ENCODE measurements at regions not wholly inside any gene's neighbourhood (a gene's known extent, or its start where the extent isn't known, plus 50 kb on each side); places are given as distances from the start of the nearest gene placed in this dataset.

DNA sequence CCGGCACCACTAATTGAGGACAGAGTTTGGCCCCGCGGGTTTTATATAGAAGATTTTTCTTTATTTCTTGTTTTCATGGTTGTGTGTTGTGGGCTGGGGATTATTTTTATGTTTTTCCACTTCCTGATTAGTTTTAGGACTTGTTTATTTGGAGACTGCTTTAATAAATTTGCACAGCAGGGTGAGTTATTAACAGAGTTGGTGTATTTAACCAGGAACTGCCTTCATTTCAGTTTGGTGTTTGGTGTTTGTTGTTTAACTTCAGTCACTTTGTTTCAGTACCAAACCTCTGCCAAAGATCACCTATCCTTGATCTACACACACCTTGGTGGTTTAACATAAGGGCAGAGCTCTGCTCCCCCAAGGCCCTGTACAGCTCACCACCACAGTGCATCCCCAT, 103.5 kb upstream of the LMO4 start:
- H3K27me3 ChIP-seq (ENCODE audit: insufficient read depth, poor library complexity, severe bottlenecking) = no peaks in the 10 kb centered on the region
- no peak overlapping the region for H3K4me3 ChIP-seq (ENCODE audit: severe bottlenecking)
- no peak for ATAC-seq (ENCODE audit: low read depth)
- H3K27ac ChIP-seq (ENCODE audit: poor library complexity, severe bottlenecking) = peak overlapping the region; percentile 81
- TF ChIP-seq, protein P1, sequence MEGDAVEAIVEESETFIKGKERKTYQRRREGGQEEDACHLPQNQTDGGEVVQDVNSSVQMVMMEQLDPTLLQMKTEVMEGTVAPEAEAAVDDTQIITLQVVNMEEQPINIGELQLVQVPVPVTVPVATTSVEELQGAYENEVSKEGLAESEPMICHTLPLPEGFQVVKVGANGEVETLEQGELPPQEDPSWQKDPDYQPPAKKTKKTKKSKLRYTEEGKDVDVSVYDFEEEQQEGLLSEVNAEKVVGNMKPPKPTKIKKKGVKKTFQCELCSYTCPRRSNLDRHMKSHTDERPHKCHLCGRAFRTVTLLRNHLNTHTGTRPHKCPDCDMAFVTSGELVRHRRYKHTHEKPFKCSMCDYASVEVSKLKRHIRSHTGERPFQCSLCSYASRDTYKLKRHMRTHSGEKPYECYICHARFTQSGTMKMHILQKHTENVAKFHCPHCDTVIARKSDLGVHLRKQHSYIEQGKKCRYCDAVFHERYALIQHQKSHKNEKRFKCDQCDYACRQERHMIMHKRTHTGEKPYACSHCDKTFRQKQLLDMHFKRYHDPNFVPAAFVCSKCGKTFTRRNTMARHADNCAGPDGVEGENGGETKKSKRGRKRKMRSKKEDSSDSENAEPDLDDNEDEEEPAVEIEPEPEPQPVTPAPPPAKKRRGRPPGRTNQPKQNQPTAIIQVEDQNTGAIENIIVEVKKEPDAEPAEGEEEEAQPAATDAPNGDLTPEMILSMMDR (IDR thresholded peaks at IDR 0.05; ENCODE audit: poor library complexity, severe bottlenecking) = no peak
- no peaks in the 10 kb centered on the region for H3K36me3 ChIP-seq (ENCODE audit: low read depth)
- H3K4me1 ChIP-seq (ENCODE audit: insufficient read depth, poor library complexity, severe bottlenecking) = peaks cover 34% of the 10 kb centered on the region
- no peak for DNase-seq (ENCODE audit: low spot score)
- H3K9me3 ChIP-seq (ENCODE audit: severe bottlenecking) = no peaks in the 10 kb centered on the region

DNA sequence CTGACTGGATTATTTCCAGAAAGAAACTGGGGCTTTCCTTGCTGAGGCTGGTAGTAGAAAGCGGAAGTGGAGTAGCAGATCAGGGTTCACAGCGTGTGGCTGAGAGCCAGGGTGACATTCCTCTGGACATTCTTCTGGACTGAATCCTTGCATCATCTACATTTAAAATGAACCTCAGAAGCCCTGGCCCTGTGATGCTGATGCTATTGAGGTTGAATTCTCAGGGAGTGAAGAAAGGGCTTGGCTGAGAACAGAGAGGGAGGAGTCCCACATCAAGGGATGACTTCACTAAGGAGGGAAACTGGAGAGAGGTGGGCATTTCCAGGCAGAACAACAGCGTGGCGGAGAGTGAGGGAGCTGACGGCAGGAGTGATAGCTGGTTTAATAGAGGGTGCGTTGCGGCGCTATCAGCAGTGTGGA, 102.3 kb upstream of the LMO4 start:
- Histone ChIP-seq H3K4me3 (ENCODE audit: severe bottlenecking) (no peak overlapping the region), H3K36me3 (ENCODE audit: low read depth) (no peaks in the 10 kb centered on the region), H3K4me1 (ENCODE audit: insufficient read depth, poor library complexity, severe bottlenecking) (peaks cover 25% of the 10 kb centered on the region), H3K27me3 (ENCODE audit: insufficient read depth, poor library complexity, severe bottlenecking) (no peaks in the 10 kb centered on the region), H3K9me3 (ENCODE audit: severe bottlenecking) (no peaks in the 10 kb centered on the region), H3K27ac (ENCODE audit: poor library complexity, severe bottlenecking) (peak overlapping the region; percentile 81)
- TF ChIP-seq, protein P1 (IDR thresholded peaks at IDR 0.05; ENCODE audit: poor library complexity, severe bottlenecking) = no peak
- DNase-seq (ENCODE audit: low spot score) (peak; percentile 86), ATAC-seq (ENCODE audit: low read depth) (peak; percentile 87)

DNA sequence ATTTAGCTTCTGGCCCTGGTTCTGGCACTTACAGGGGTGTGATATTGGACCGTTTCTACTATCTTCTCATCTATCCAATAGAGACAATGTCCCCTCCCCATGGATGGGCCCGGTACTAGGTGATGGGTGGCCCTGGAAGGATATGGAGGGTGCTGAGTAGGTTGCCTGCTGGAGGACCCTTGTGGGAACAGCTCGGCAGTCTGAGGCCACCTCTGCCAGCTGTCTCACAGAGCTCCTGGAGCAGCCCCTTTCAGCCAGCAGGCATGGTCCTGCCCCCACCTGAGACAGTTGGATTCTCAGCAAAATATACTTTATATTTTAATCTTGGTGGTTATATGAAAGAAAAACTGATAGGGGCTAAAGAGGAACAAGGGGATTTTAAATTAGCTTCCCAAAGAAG, 101.0 kb upstream of the LMO4 start:
- Histone ChIP-seq H3K4me1 (ENCODE audit: insufficient read depth, poor library complexity, severe bottlenecking) (peaks cover 25% of the 10 kb centered on the region), H3K9me3 (ENCODE audit: severe bottlenecking) (no peaks in the 10 kb centered on the region), H3K27me3 (ENCODE audit: insufficient read depth, poor library complexity, severe bottlenecking) (no peaks in the 10 kb centered on the region), H3K27ac (ENCODE audit: poor library complexity, severe bottlenecking) (no peak overlapping the region), H3K36me3 (ENCODE audit: low read depth) (no peaks in the 10 kb centered on the region), H3K4me3 (ENCODE audit: severe bottlenecking) (no peak overlapping the region)
- TF ChIP-seq, protein P1 (IDR thresholded peaks at IDR 0.05; ENCODE audit: poor library complexity, severe bottlenecking) = no peak
- no peak for ATAC-seq (ENCODE audit: low read depth)
- no peak for DNase-seq (ENCODE audit: low spot score)

DNA sequence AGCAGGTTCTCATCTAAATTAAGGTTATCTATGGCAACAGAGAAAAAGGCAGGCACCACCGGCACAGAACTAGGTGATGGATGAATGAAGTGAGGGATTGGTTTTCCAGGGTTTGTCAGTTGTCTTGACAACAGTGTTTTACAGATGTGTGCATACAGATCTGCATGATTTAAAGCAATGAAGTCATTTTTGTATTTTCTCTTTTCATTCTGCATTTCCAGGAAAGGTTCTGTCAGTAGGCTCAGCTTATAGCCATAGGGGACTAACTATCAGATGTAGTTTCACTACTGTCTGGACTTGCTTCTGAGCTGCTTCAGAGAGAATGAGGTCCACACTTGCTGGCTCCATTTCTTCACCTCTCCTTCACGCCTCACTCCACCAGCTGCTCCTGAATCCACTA, 98.2 kb upstream of the LMO4 start:
- H3K4me3 ChIP-seq (ENCODE audit: severe bottlenecking) = no peak overlapping the region
- TF ChIP-seq, protein P1 (IDR thresholded peaks at IDR 0.05; ENCODE audit: poor library complexity, severe bottlenecking) = no peak
- H3K27ac ChIP-seq (ENCODE audit: poor library complexity, severe bottlenecking) = no peak overlapping the region
- H3K9me3 ChIP-seq (ENCODE audit: severe bottlenecking) = no peaks in the 10 kb centered on the region
- peaks cover 13% of the 10 kb centered on the region for H3K4me1 ChIP-seq (ENCODE audit: insufficient read depth, poor library complexity, severe bottlenecking)
- no peaks in the 10 kb centered on the region for H3K36me3 ChIP-seq (ENCODE audit: low read depth)
- DNase-seq (ENCODE audit: low spot score) = no peak
- H3K27me3 ChIP-seq (ENCODE audit: insufficient read depth, poor library complexity, severe bottlenecking) = no peaks in the 10 kb centered on the region
- ATAC-seq (ENCODE audit: low read depth) = no peak

DNA sequence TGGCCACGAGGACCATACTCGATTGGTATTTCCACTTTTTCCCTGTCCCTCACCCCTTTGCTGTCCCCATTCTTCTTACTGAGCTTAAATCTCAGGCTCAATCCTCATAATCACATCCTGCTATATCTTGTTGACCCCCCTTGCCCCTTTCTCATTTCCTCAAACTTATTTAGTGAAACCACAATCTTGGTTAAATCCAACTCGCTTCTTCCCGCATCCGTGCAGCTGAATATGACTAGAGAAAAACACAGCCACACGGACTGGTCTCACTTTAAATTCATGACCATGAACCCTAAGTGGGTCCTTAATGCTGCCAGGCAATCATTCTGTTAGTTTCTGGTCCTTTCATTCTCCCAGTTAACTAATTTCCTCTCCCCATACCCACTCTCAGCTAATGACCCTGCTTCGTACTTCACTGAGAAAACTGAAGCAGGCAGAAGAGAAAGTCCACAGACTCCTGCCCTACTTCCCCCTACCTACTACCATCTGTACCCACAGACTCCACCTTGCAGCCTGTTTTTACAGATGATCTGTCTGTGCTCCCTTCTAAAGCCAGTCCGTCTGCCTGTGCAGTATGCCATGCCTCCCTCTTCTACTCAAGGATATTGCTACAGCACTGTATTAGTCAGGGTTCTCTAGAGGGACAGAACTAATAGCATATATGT, 96.8 kb upstream of the LMO4 start:
- Histone ChIP-seq H3K9me3 (ENCODE audit: severe bottlenecking) (no peaks in the 10 kb centered on the region), H3K27me3 (ENCODE audit: insufficient read depth, poor library complexity, severe bottlenecking) (no peaks in the 10 kb centered on the region), H3K4me3 (ENCODE audit: severe bottlenecking) (no peak overlapping the region), H3K4me1 (ENCODE audit: insufficient read depth, poor library complexity, severe bottlenecking) (peaks cover 3% of the 10 kb centered on the region), H3K36me3 (ENCODE audit: low read depth) (no peaks in the 10 kb centered on the region), H3K27ac (ENCODE audit: poor library complexity, severe bottlenecking) (no peak overlapping the region)
- DNase-seq (ENCODE audit: low spot score) (no peak), ATAC-seq (ENCODE audit: low read depth) (no peak)
- TF ChIP-seq, protein P1 (IDR thresholded peaks at IDR 0.05; ENCODE audit: poor library complexity, severe bottlenecking) = no peak

Measured in RWPE2 (cell line).